SU-DHL-6 (cell line): ENCODE measurements at regions not wholly inside any gene's neighbourhood (a gene's known extent, or its start where the extent isn't known, plus 50 kb on each side); places are given as distances from the start of the nearest gene placed in this dataset.

ENCODE experiments used
- H2AFZ ChIP-seq: fragments of 200-600 bp; sonication (generic); 2 replicates; pipeline ENCODE4 v1.6.1; 2014; ENCODE audit warnings: low read depth, mild to moderate bottlenecking, moderate library complexity, mixed read lengths, antibody characterized with exemption, low read length; ENCODE audit not compliant: severe bottlenecking
- H3F3A ChIP-seq: fragments of 200-600 bp; shearing (Covaris generic); 2 replicates; pipeline ENCODE4 v1.6.0; 2016; ENCODE audit warnings: antibody characterized with exemption, mild to moderate bottlenecking; ENCODE audit not compliant: insufficient read depth
- H3K27ac ChIP-seq: fragments of 200-600 bp; sonication (generic); 2 replicates; pipeline ENCODE4 v1.5.1; 2016; ENCODE audit warnings: low read depth, mild to moderate bottlenecking, low read length, moderate library complexity, mixed read lengths
- H3K27me3 ChIP-seq: fragments of 200-600 bp; sonication (generic), shearing (Covaris generic); 2 replicates; pipeline ENCODE4 v1.6.0; 2014; ENCODE audit warnings: mild to moderate bottlenecking, low read length
- H3K36me3 ChIP-seq: fragments of 200-600 bp; sonication (generic); 2 replicates; pipeline ENCODE4 v1.6.1; 2014; ENCODE audit warnings: mild to moderate bottlenecking, low read length, mixed read lengths
- H3K4me2 ChIP-seq: fragments of 300-600, 200-600 bp; shearing (Covaris generic), sonication (generic); 2 replicates; pipeline ENCODE4 v1.6.0; 2014; ENCODE audit warnings: low read length, low read depth, mild to moderate bottlenecking; ENCODE audit not compliant: poor library complexity, severe bottlenecking
- H3K4me3 ChIP-seq: fragments of 200-600 bp; sonication (generic); 2 replicates; pipeline ENCODE4 v1.5.1; 2014; ENCODE audit warnings: antibody characterized with exemption, low read length, mild to moderate bottlenecking, mixed read lengths; ENCODE audit not compliant: insufficient read depth, poor library complexity, severe bottlenecking
- H3K79me2 ChIP-seq: fragments of 200-600 bp; sonication (generic); 2 replicates; pipeline ENCODE4 v1.6.1; 2014; ENCODE audit warnings: mild to moderate bottlenecking, low read length, moderate library complexity; ENCODE audit not compliant: insufficient read depth
- H3K9ac ChIP-seq: fragments of 200-600 bp; sonication (generic); 2 replicates; pipeline ENCODE4 v1.7.0; 2014; ENCODE audit warnings: mild to moderate bottlenecking, low read length
- H3K9me2 ChIP-seq: fragments of 200-600 bp; sonication (generic); replicated peaks from 2 replicates; pipeline ENCODE4 v1.6.1; 2014; ENCODE audit warnings: low read length; ENCODE audit not compliant: insufficient read depth
- H3K9me3 ChIP-seq: fragments of 200-600 bp; sonication (generic); 2 replicates; pipeline ENCODE4 v1.6.1; 2014; ENCODE audit warnings: low read length, mixed read lengths; ENCODE audit not compliant: insufficient read depth
- H4K20me1 ChIP-seq: fragments of 200-600 bp; sonication (generic); 2 replicates; pipeline ENCODE4 v1.6.1; 2014; ENCODE audit warnings: low read depth, mild to moderate bottlenecking, antibody characterized with exemption, low read length, moderate library complexity, mixed read lengths
- EZH2phosphoT487 ChIP-seq: fragments of 200-600 bp; sonication (generic), shearing (Covaris generic); conservative IDR thresholded peaks from 2 replicates; pipeline ENCODE4 v1.6.1; 2018; ENCODE audit warnings: mild to moderate bottlenecking, antibody characterized with exemption, low read length, moderate library complexity, mixed read lengths
- TF ChIP-seq, protein P1 (sequence below): fragments of 200-600 bp; sonication (generic); IDR thresholded peaks from one replicate; pipeline ENCODE4 v1.5.1; 2017; ENCODE audit warnings: antibody characterized with exemption, mild to moderate bottlenecking, low read length, moderate library complexity; ENCODE audit not compliant: insufficient read depth, poor library complexity, severe bottlenecking

DNA sequence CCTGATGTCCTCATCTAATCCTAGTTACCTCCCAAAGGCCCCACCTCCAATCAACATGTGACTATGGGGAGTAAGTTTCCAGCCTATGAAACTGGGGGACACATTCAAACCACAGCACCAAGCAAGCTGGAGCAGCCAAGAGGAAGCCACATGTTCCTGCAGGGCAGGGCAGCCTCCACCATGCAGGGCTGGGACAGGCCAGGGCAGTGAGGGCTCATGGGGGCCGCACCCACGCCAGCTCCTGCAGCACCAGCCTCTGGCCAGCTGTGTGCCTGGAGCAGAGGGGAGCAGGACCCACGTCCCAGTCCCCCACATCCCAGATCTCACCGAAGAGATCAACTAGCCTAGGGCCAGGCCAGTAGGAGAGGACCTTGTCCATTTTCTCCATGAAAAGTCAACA is 85.9 kb upstream of the INSIG1 start:
- TF ChIP-seq, protein P1, sequence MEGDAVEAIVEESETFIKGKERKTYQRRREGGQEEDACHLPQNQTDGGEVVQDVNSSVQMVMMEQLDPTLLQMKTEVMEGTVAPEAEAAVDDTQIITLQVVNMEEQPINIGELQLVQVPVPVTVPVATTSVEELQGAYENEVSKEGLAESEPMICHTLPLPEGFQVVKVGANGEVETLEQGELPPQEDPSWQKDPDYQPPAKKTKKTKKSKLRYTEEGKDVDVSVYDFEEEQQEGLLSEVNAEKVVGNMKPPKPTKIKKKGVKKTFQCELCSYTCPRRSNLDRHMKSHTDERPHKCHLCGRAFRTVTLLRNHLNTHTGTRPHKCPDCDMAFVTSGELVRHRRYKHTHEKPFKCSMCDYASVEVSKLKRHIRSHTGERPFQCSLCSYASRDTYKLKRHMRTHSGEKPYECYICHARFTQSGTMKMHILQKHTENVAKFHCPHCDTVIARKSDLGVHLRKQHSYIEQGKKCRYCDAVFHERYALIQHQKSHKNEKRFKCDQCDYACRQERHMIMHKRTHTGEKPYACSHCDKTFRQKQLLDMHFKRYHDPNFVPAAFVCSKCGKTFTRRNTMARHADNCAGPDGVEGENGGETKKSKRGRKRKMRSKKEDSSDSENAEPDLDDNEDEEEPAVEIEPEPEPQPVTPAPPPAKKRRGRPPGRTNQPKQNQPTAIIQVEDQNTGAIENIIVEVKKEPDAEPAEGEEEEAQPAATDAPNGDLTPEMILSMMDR = no peak
- TF ChIP-seq EZH2phosphoT487 = no peak
- no peaks in the 10 kb centered on the region for H3K27me3 ChIP-seq
- no peaks in the 10 kb centered on the region for H3K79me2 ChIP-seq
- H3K4me3 ChIP-seq = no peak overlapping the region
- no peaks in the 10 kb centered on the region for H4K20me1 ChIP-seq
- H3K9ac ChIP-seq = no peak overlapping the region
- no peak overlapping the region for H3K27ac ChIP-seq
- H3K9me2 ChIP-seq = no peaks in the 10 kb centered on the region
- H3K36me3 ChIP-seq = no peaks in the 10 kb centered on the region
- H3F3A ChIP-seq = no peaks in the 10 kb centered on the region
- no peaks in the 10 kb centered on the region for H3K9me3 ChIP-seq
- no peak overlapping the region for H2AFZ ChIP-seq
- no peak overlapping the region for H3K4me2 ChIP-seq

DNA sequence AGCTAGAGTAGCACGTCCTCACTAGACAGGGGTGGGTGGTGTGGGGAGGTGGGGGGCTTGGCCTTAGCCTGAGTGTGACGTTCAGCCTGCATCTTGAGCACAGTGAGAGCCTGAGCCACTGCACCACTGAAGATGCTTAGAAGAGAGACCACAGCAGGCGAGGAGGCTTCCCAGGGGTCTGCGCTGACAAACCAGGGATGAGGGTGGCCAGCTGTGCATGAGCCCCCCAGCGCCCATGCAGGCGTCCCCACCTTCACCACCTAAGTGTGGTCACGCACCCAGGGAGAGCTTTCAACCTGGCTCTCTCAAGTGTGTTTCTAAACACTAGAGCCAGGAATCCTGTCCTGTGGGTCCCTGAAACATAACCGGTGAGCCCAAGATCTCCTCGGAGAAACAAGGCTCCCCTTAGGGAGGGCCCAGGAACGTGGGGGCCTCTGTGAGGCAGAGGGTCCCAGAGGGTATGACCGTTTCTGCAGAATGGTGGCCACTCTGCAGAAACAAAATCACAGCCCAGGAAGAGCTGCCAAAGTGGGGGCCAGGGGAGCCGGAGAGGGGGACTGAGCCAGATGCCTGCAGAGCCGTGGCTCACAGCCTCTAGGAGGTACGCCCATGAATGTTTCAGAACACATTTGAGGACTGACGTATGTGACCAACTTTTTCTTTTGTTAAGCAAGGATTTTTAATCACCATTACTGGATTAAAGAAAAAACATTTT is 85.2 kb upstream of the INSIG1 start:
- H4K20me1 ChIP-seq = no peaks in the 10 kb centered on the region
- no peak overlapping the region for H3K4me2 ChIP-seq
- H3K4me3 ChIP-seq = no peak overlapping the region
- H2AFZ ChIP-seq = no peak overlapping the region
- no peaks in the 10 kb centered on the region for H3K27me3 ChIP-seq
- H3K9me2 ChIP-seq = no peaks in the 10 kb centered on the region
- no peak overlapping the region for H3K9ac ChIP-seq
- H3F3A ChIP-seq = no peaks in the 10 kb centered on the region
- TF ChIP-seq EZH2phosphoT487 = no peak
- no peaks in the 10 kb centered on the region for H3K9me3 ChIP-seq
- no peaks in the 10 kb centered on the region for H3K36me3 ChIP-seq
- no peaks in the 10 kb centered on the region for H3K79me2 ChIP-seq
- no peak overlapping the region for H3K27ac ChIP-seq

DNA sequence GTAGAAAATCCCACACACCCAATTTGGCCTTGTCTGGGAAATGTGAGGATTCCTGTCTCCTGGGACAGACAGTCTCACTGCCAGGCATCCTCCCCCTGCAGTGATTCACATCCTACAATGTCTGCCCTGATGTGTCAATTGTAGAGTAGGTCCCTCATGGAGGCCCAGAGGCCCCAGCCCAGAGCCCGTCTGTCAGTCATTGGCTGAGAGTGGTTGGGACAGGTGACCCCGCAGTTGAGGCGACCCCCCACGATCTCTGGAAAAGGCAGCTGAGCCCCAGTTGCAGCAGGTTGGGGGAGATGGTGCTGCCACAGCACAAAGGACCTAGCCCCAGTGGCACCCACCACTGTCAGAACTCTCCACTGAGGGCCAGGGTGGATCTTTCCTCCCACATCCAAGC is 84.3 kb upstream of the INSIG1 start:
- H3K4me2 ChIP-seq = no peak overlapping the region
- no peaks in the 10 kb centered on the region for H3K9me3 ChIP-seq
- H3F3A ChIP-seq = no peaks in the 10 kb centered on the region
- H3K36me3 ChIP-seq = no peaks in the 10 kb centered on the region
- H3K27me3 ChIP-seq = no peaks in the 10 kb centered on the region
- H3K27ac ChIP-seq = no peak overlapping the region
- H3K9me2 ChIP-seq = no peaks in the 10 kb centered on the region
- no peak overlapping the region for H3K4me3 ChIP-seq
- no peaks in the 10 kb centered on the region for H3K79me2 ChIP-seq
- H3K9ac ChIP-seq = no peak overlapping the region
- TF ChIP-seq, protein P1 = no peak
- TF ChIP-seq EZH2phosphoT487 = no peak
- H4K20me1 ChIP-seq = no peaks in the 10 kb centered on the region
- H2AFZ ChIP-seq = no peak overlapping the region

DNA sequence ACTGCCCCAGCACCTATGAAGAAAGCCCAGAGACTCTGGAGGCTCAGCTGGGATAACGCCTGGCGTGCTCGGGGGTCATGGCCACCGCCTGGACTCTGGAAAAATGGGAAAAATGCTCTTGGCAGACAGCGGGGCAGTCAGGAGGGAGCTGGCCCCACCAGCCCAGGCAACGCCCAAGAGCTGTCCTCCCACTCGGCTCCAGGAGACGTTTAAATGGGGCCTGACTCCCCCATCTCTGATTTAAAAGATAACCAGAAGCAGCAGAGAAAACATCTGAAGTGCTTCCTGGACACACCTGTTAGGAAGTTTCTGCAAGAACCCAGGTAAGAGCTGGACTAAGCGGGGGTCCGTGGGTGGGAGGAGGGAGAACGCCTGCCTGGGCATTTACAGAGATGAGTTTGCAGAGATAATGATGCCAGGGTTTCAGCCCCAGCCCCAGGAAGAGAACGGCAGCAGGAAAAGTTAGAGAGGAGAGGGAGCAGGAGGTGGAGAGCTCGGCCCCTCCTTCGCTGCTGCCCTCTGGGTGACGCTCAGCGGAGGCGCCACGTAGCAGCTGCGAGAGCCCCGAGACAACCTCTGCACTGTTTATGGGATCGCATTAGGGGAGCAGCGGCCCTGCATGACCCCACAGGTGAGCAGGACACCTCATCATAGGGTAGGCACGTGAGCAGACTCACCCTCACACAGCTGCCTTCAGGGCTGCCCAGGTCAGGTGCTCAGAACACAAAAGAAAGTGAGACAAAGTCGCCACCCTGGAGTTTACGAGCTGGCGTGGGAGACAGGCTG is 83.5 kb upstream of the INSIG1 start:
- Histone ChIP-seq H3K27me3 (no peaks in the 10 kb centered on the region), H3K4me2 (no peak overlapping the region), H2AFZ (no peak overlapping the region), H3F3A (no peaks in the 10 kb centered on the region), H3K4me3 (no peak overlapping the region), H3K36me3 (no peaks in the 10 kb centered on the region), H3K9me3 (no peaks in the 10 kb centered on the region), H4K20me1 (no peaks in the 10 kb centered on the region), H3K27ac (no peak overlapping the region), H3K79me2 (no peaks in the 10 kb centered on the region), H3K9ac (no peak overlapping the region), H3K9me2 (no peaks in the 10 kb centered on the region)
- TF ChIP-seq EZH2phosphoT487 = no peak
- TF ChIP-seq, protein P1 = no peak
